MM.1S (cell line): ENCODE measurements at regions not wholly inside any gene's neighbourhood (a gene's known extent, or its start where the extent isn't known, plus 50 kb on each side); places are given as distances from the start of the nearest gene placed in this dataset.

Source experiments
- DNase-seq: peaks from one replicate; pipeline ENCODE4 v3.0.0-alpha.2; 2015
- H2AFZ ChIP-seq: fragments of 300-600 bp; sonication (generic); 2 replicates; pipeline ENCODE4 v1.6.0; 2016; ENCODE audit warnings: antibody characterized with exemption, low read length
- H3F3A ChIP-seq: fragments of 300-600 bp; sonication (generic); 2 replicates; pipeline ENCODE4 v1.6.1; 2016; ENCODE audit warnings: mild to moderate bottlenecking, antibody characterized with exemption, low read length, moderate library complexity, mixed read lengths; ENCODE audit not compliant: insufficient read depth
- H3K27ac ChIP-seq: fragments of 300-600 bp; sonication (generic); 2 replicates; pipeline ENCODE4 v1.5.1; 2016; ENCODE audit warnings: mild to moderate bottlenecking, low read length
- H3K27me3 ChIP-seq: fragments of 300-600 bp; sonication (generic); replicated peaks from 2 replicates; pipeline ENCODE4 v1.6.0; 2016; ENCODE audit warnings: low read length; ENCODE audit not compliant: insufficient read depth
- H3K36me3 ChIP-seq: fragments of 300-600 bp; sonication (generic); replicated peaks from 2 replicates; pipeline ENCODE4 v1.6.1; 2016; ENCODE audit warnings: mild to moderate bottlenecking, low read length, mixed read lengths; ENCODE audit not compliant: insufficient read depth
- H3K4me1 ChIP-seq: fragments of 300-600 bp; sonication (generic); 2 replicates; pipeline ENCODE4 v1.6.1; 2016; ENCODE audit warnings: low read length, mixed read lengths
- H3K4me2 ChIP-seq: fragments of 300-600 bp; sonication (generic); 2 replicates; pipeline ENCODE4 v1.6.0; 2016; ENCODE audit warnings: low read depth, low read length
- H3K4me3 ChIP-seq: fragments of 300-600 bp; sonication (generic); 2 replicates; pipeline ENCODE4 v1.5.1; 2016; ENCODE audit warnings: low read length, mixed read lengths
- H3K79me2 ChIP-seq: fragments of 300-600 bp; sonication (generic); 2 replicates; pipeline ENCODE4 v1.6.1; 2016; ENCODE audit warnings: mixed run types, low read length, mixed read lengths
- H3K9ac ChIP-seq: fragments of 300-600 bp; sonication (generic); 2 replicates; pipeline ENCODE4 v1.6.1; 2016; ENCODE audit warnings: low read length, mixed read lengths
- H3K9me2 ChIP-seq: fragments of 300-600 bp; sonication (generic); replicated peaks from 2 replicates; pipeline ENCODE4 v1.6.1; 2016; ENCODE audit warnings: mild to moderate bottlenecking, low read length, mixed read lengths; ENCODE audit not compliant: insufficient read depth
- H3K9me3 ChIP-seq: fragments of 300-600 bp; sonication (generic); replicated peaks from 2 replicates; pipeline ENCODE4 v1.6.1; 2016; ENCODE audit warnings: mild to moderate bottlenecking, low read length, mixed read lengths; ENCODE audit not compliant: insufficient read depth
- H4K20me1 ChIP-seq: fragments of 300-600 bp; sonication (generic); 2 replicates; pipeline ENCODE4 v1.6.1; 2016; ENCODE audit warnings: mild to moderate bottlenecking, low read length, moderate library complexity, mixed read lengths; ENCODE audit not compliant: insufficient read depth
- EZH2 ChIP-seq: fragments of 300-600 bp; sonication (generic); optimal IDR thresholded peaks from 2 replicates; pipeline ENCODE3; 2017; ENCODE audit warnings: low read depth, mild to moderate bottlenecking, antibody characterized with exemption, low read length, mixed read lengths
- EZH2phosphoT487 ChIP-seq: fragments of 300-600 bp; sonication (generic); IDR thresholded peaks from 2 replicates; pipeline ENCODE4 v1.6.1; 2018; ENCODE audit warnings: antibody characterized with exemption, low read length
- TF ChIP-seq, protein P1 (sequence below): fragments of 300-600 bp; sonication (generic); IDR thresholded peaks from 2 replicates; pipeline ENCODE4 v1.5.1; 2016; ENCODE audit warnings: antibody characterized with exemption, low read length, mixed read lengths

DNA sequence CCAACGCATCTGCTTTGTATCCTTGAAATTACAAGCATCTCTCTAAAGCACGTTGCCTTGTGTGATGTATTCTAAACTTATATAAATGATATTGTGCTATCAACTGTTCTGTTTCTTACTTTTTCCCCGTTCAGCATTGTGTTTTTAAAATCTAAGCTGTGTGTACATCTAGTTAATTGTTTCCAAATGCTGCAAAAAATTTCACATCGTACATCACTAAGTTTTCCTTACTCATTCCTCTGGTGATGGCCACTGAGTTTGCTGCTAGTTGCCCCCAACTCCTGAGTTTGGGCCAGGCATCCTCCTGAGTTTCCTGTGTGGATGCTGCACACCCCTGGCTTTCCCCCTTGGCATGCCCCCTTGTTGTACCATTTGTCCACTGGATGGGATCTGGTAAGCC lies 139.7 kb downstream of the MYCN start:
- no peaks in the 10 kb centered on the region for H3K79me2 ChIP-seq
- H3K4me1 ChIP-seq: no peaks in the 10 kb centered on the region
- H4K20me1 ChIP-seq: no peaks in the 10 kb centered on the region
- no peaks in the 10 kb centered on the region for H3F3A ChIP-seq
- H3K9ac ChIP-seq: no peak overlapping the region
- TF ChIP-seq EZH2 (no peak), EZH2phosphoT487 (no peak)
- TF ChIP-seq, protein P1, sequence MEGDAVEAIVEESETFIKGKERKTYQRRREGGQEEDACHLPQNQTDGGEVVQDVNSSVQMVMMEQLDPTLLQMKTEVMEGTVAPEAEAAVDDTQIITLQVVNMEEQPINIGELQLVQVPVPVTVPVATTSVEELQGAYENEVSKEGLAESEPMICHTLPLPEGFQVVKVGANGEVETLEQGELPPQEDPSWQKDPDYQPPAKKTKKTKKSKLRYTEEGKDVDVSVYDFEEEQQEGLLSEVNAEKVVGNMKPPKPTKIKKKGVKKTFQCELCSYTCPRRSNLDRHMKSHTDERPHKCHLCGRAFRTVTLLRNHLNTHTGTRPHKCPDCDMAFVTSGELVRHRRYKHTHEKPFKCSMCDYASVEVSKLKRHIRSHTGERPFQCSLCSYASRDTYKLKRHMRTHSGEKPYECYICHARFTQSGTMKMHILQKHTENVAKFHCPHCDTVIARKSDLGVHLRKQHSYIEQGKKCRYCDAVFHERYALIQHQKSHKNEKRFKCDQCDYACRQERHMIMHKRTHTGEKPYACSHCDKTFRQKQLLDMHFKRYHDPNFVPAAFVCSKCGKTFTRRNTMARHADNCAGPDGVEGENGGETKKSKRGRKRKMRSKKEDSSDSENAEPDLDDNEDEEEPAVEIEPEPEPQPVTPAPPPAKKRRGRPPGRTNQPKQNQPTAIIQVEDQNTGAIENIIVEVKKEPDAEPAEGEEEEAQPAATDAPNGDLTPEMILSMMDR: no peak
- no peak overlapping the region for H3K27ac ChIP-seq
- no peaks in the 10 kb centered on the region for H3K27me3 ChIP-seq
- H2AFZ ChIP-seq: no peak overlapping the region
- DNase-seq: no peak
- H3K9me3 ChIP-seq: no peaks in the 10 kb centered on the region
- H3K36me3 ChIP-seq: no peaks in the 10 kb centered on the region
- H3K9me2 ChIP-seq: no peaks in the 10 kb centered on the region
- H3K4me2 ChIP-seq: no peak overlapping the region
- H3K4me3 ChIP-seq: no peak overlapping the region

DNA sequence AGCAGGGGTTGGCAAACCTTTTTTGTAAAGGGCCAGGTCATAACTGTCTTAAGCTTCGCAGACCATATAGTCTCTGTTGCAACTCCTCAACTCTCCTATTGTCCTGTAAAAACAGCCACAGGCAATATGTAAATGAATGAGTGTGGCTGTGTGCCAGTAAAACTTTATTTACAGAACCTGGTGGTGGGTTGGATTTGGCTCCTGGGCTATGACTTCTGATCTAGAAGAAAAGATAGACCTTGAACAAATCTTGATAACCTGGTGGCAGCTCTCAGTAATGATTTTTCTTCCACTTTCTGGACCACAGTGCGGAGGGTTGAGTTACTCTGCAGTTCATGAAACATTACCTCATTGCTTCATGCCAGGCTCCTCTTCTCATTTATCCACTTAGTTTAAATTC lies 139.3 kb downstream of the MYCN start:
- TF ChIP-seq, protein P1: no peak
- TF ChIP-seq EZH2phosphoT487 (no peak), EZH2 (no peak)

DNA sequence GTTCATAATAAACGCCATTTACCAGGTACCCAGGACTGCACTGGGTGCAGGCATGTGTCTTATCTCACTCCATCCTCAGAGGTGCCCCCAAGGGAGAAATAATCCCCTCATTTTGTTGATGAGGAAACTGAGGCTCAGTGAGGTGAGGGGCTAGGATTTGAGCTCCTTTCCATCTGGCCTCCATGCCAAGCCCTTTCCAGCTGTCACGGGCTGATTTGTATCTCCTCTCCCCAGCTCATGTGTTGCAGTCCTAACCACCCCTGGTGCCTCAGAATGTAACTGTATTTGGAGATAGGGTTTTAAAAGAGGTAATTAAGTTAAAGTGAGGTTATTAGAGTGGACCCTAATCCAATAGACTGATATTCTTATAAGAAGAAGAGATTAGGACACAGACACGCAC lies 137.3 kb downstream of the MYCN start:
- Histone ChIP-seq H3K27ac (no peak overlapping the region), H3K9me3 (no peaks in the 10 kb centered on the region), H4K20me1 (no peaks in the 10 kb centered on the region), H3F3A (no peaks in the 10 kb centered on the region), H3K4me2 (no peak overlapping the region), H3K9ac (no peak overlapping the region), H3K4me3 (no peak overlapping the region), H3K4me1 (no peaks in the 10 kb centered on the region), H3K27me3 (no peaks in the 10 kb centered on the region), H3K9me2 (no peaks in the 10 kb centered on the region), H3K36me3 (no peaks in the 10 kb centered on the region), H2AFZ (no peak overlapping the region), H3K79me2 (no peaks in the 10 kb centered on the region)
- DNase-seq: no peak
- TF ChIP-seq EZH2phosphoT487: no peak
- TF ChIP-seq, protein P1: no peak
- no peak for TF ChIP-seq EZH2

More for the DNA sequence above, 139.3 kb downstream of the MYCN start:
- H3K9me2 ChIP-seq: no peaks in the 10 kb centered on the region
- H3K9me3 ChIP-seq: no peaks in the 10 kb centered on the region
- H3K27me3 ChIP-seq: no peaks in the 10 kb centered on the region
- no peaks in the 10 kb centered on the region for H3K4me1 ChIP-seq
- no peaks in the 10 kb centered on the region for H3K79me2 ChIP-seq
- H3K36me3 ChIP-seq: no peaks in the 10 kb centered on the region
- no peak overlapping the region for H2AFZ ChIP-seq
- no peaks in the 10 kb centered on the region for H4K20me1 ChIP-seq
- no peak overlapping the region for H3K27ac ChIP-seq
- H3K4me2 ChIP-seq: no peak overlapping the region
- H3F3A ChIP-seq: no peaks in the 10 kb centered on the region
- no peak for DNase-seq
- no peak overlapping the region for H3K9ac ChIP-seq
- no peak overlapping the region for H3K4me3 ChIP-seq
